ENCODE measurements at regions not wholly inside any gene's neighbourhood (a gene's known extent, or its start where the extent isn't known, plus 50 kb on each side); places are given as distances from the start of the nearest gene placed in this dataset.

GRCh38 chr2:81650048-81650971, 1345.8 kb upstream of the LRRTM1 start:
- no peaks in the 10 kb centered on the region for H3K27me3 ChIP-seq (ENCODE audit: control insufficient read depth in 1 of 2, insufficient read depth in 2 of 2, low read length in 2 of 2)
- no peak overlapping the region for H3K4me3 ChIP-seq (ENCODE audit: low read length in 2 of 2)
- no peak overlapping the region for H3K9ac ChIP-seq (ENCODE audit: low read length in 2 of 2)
- H3K36me3 ChIP-seq (ENCODE audit: control insufficient read depth in 2 of 2, insufficient read depth in 2 of 2, low read length in 2 of 2) = no peaks in the 10 kb centered on the region
- H3K27ac ChIP-seq (ENCODE audit: low read length) = no peak overlapping the region
- no peaks in the 10 kb centered on the region for H3K4me1 ChIP-seq (ENCODE audit: control insufficient read depth, insufficient read depth, low read length)
- H3K9me3 ChIP-seq (ENCODE audit: control insufficient read depth in 2 of 2, low read length in 2 of 2) = no peaks in the 10 kb centered on the region

- no peaks in the 10 kb centered on the region for H3K27me3 ChIP-seq (ENCODE audit: control insufficient read depth in 1 of 2, insufficient read depth in 2 of 2, low read length in 2 of 2)
- H3K9me3 ChIP-seq (ENCODE audit: control insufficient read depth in 2 of 2, low read length in 2 of 2) = no peaks in the 10 kb centered on the region
- no peak overlapping the region for H3K9ac ChIP-seq (ENCODE audit: low read length in 2 of 2)
- H3K27ac ChIP-seq (ENCODE audit: low read length) = no peak overlapping the region
- no peaks in the 10 kb centered on the region for H3K4me1 ChIP-seq (ENCODE audit: control insufficient read depth, insufficient read depth, low read length)
- no peaks in the 10 kb centered on the region for H3K36me3 ChIP-seq (ENCODE audit: control insufficient read depth in 2 of 2, insufficient read depth in 2 of 2, low read length in 2 of 2)
- H3K4me3 ChIP-seq (ENCODE audit: low read length in 2 of 2) = no peak overlapping the region
Measured at GRCh38 chr2:81648806-81649205, 1344.3 kb upstream of the LRRTM1 start.

GRCh38 chr2:81648370-81648769, 1343.8 kb upstream of the LRRTM1 start:
- H3K27me3 ChIP-seq (ENCODE audit: control insufficient read depth in 1 of 2, insufficient read depth in 2 of 2, low read length in 2 of 2) = no peaks in the 10 kb centered on the region
- H3K36me3 ChIP-seq (ENCODE audit: control insufficient read depth in 2 of 2, insufficient read depth in 2 of 2, low read length in 2 of 2) = no peaks in the 10 kb centered on the region
- no peaks in the 10 kb centered on the region for H3K9me3 ChIP-seq (ENCODE audit: control insufficient read depth in 2 of 2, low read length in 2 of 2)
- H3K4me1 ChIP-seq (ENCODE audit: control insufficient read depth, insufficient read depth, low read length) = no peaks in the 10 kb centered on the region
- no peak overlapping the region for H3K9ac ChIP-seq (ENCODE audit: low read length in 2 of 2)
- no peak overlapping the region for H3K4me3 ChIP-seq (ENCODE audit: low read length in 2 of 2)
- no peak overlapping the region for H3K27ac ChIP-seq (ENCODE audit: low read length)

GRCh38 chr2:81647715-81648230, 1343.2 kb upstream of the LRRTM1 start:
- H3K4me1 ChIP-seq (ENCODE audit: control insufficient read depth, insufficient read depth, low read length) = no peaks in the 10 kb centered on the region
- no peak overlapping the region for H3K4me3 ChIP-seq (ENCODE audit: low read length in 2 of 2)
- H3K36me3 ChIP-seq (ENCODE audit: control insufficient read depth in 2 of 2, insufficient read depth in 2 of 2, low read length in 2 of 2) = no peaks in the 10 kb centered on the region
- no peaks in the 10 kb centered on the region for H3K27me3 ChIP-seq (ENCODE audit: control insufficient read depth in 1 of 2, insufficient read depth in 2 of 2, low read length in 2 of 2)
- no peak overlapping the region for H3K27ac ChIP-seq (ENCODE audit: low read length)
- H3K9me3 ChIP-seq (ENCODE audit: control insufficient read depth in 2 of 2, low read length in 2 of 2) = no peaks in the 10 kb centered on the region
- no peak overlapping the region for H3K9ac ChIP-seq (ENCODE audit: low read length in 2 of 2)

GRCh38 chr2:81645745-81646301, 1341.3 kb upstream of the LRRTM1 start:
- Histone ChIP-seq H3K36me3 (ENCODE audit: control insufficient read depth in 2 of 2, insufficient read depth in 2 of 2, low read length in 2 of 2) (no peaks in the 10 kb centered on the region), H3K4me1 (ENCODE audit: control insufficient read depth, insufficient read depth, low read length) (no peaks in the 10 kb centered on the region), H3K4me3 (ENCODE audit: low read length in 2 of 2) (no peak overlapping the region), H3K9ac (ENCODE audit: low read length in 2 of 2) (no peak overlapping the region), H3K27ac (ENCODE audit: low read length) (no peak overlapping the region), H3K27me3 (ENCODE audit: control insufficient read depth in 1 of 2, insufficient read depth in 2 of 2, low read length in 2 of 2) (no peaks in the 10 kb centered on the region), H3K9me3 (ENCODE audit: control insufficient read depth in 2 of 2, low read length in 2 of 2) (no peaks in the 10 kb centered on the region)

- Histone ChIP-seq H3K36me3 (ENCODE audit: control insufficient read depth in 2 of 2, insufficient read depth in 2 of 2, low read length in 2 of 2) (no peaks in the 10 kb centered on the region), H3K4me3 (ENCODE audit: low read length in 2 of 2) (no peak overlapping the region), H3K9me3 (ENCODE audit: control insufficient read depth in 2 of 2, low read length in 2 of 2) (no peaks in the 10 kb centered on the region)
Measured at GRCh38 chr2:81644189-81644588, 1339.6 kb upstream of the LRRTM1 start.

GRCh38 chr2:81624825-81625224, 1320.3 kb upstream of the LRRTM1 start:
- H3K27ac ChIP-seq (ENCODE audit: low read length) = no peak overlapping the region
- no peaks in the 10 kb centered on the region for H3K27me3 ChIP-seq (ENCODE audit: control insufficient read depth in 1 of 2, insufficient read depth in 2 of 2, low read length in 2 of 2)
- no peak overlapping the region for H3K9ac ChIP-seq (ENCODE audit: low read length in 2 of 2)
- H3K9me3 ChIP-seq (ENCODE audit: control insufficient read depth in 2 of 2, low read length in 2 of 2) = no peaks in the 10 kb centered on the region
- no peaks in the 10 kb centered on the region for H3K4me1 ChIP-seq (ENCODE audit: control insufficient read depth, insufficient read depth, low read length)
- no peaks in the 10 kb centered on the region for H3K36me3 ChIP-seq (ENCODE audit: control insufficient read depth in 2 of 2, insufficient read depth in 2 of 2, low read length in 2 of 2)
- no peak overlapping the region for H3K4me3 ChIP-seq (ENCODE audit: low read length in 2 of 2)

More at GRCh38 chr2:81644189-81644588, 1339.6 kb upstream of the LRRTM1 start:
- no peak overlapping the region for H3K27ac ChIP-seq (ENCODE audit: low read length)
- H3K9ac ChIP-seq (ENCODE audit: low read length in 2 of 2) = no peak overlapping the region
- H3K27me3 ChIP-seq (ENCODE audit: control insufficient read depth in 1 of 2, insufficient read depth in 2 of 2, low read length in 2 of 2) = no peaks in the 10 kb centered on the region
- no peaks in the 10 kb centered on the region for H3K4me1 ChIP-seq (ENCODE audit: control insufficient read depth, insufficient read depth, low read length)

- Histone ChIP-seq H3K9ac (ENCODE audit: low read length in 2 of 2) (no peak overlapping the region), H3K27me3 (ENCODE audit: control insufficient read depth in 1 of 2, insufficient read depth in 2 of 2, low read length in 2 of 2) (no peaks in the 10 kb centered on the region), H3K9me3 (ENCODE audit: control insufficient read depth in 2 of 2, low read length in 2 of 2) (no peaks in the 10 kb centered on the region), H3K27ac (ENCODE audit: low read length) (no peak overlapping the region), H3K4me3 (ENCODE audit: low read length in 2 of 2) (no peak overlapping the region), H3K36me3 (ENCODE audit: control insufficient read depth in 2 of 2, insufficient read depth in 2 of 2, low read length in 2 of 2) (no peaks in the 10 kb centered on the region), H3K4me1 (ENCODE audit: control insufficient read depth, insufficient read depth, low read length) (no peaks in the 10 kb centered on the region)
Measured at GRCh38 chr2:81600088-81600487, 1295.5 kb upstream of the LRRTM1 start.

GRCh38 chr2:81598453-81598852, 1293.9 kb upstream of the LRRTM1 start:
- Histone ChIP-seq H3K4me1 (ENCODE audit: control insufficient read depth, insufficient read depth, low read length) (no peaks in the 10 kb centered on the region), H3K4me3 (ENCODE audit: low read length in 2 of 2) (no peak overlapping the region), H3K27ac (ENCODE audit: low read length) (no peak overlapping the region), H3K9me3 (ENCODE audit: control insufficient read depth in 2 of 2, low read length in 2 of 2) (no peaks in the 10 kb centered on the region), H3K27me3 (ENCODE audit: control insufficient read depth in 1 of 2, insufficient read depth in 2 of 2, low read length in 2 of 2) (no peaks in the 10 kb centered on the region), H3K36me3 (ENCODE audit: control insufficient read depth in 2 of 2, insufficient read depth in 2 of 2, low read length in 2 of 2) (no peaks in the 10 kb centered on the region), H3K9ac (ENCODE audit: low read length in 2 of 2) (no peak overlapping the region)

GRCh38 chr2:81589406-81589805, 1284.9 kb upstream of the LRRTM1 start:
- Histone ChIP-seq H3K27me3 (ENCODE audit: control insufficient read depth in 1 of 2, insufficient read depth in 2 of 2, low read length in 2 of 2) (no peaks in the 10 kb centered on the region), H3K4me1 (ENCODE audit: control insufficient read depth, insufficient read depth, low read length) (no peaks in the 10 kb centered on the region), H3K9me3 (ENCODE audit: control insufficient read depth in 2 of 2, low read length in 2 of 2) (no peaks in the 10 kb centered on the region), H3K4me3 (ENCODE audit: low read length in 2 of 2) (no peak overlapping the region), H3K27ac (ENCODE audit: low read length) (no peak overlapping the region), H3K9ac (ENCODE audit: low read length in 2 of 2) (no peak overlapping the region), H3K36me3 (ENCODE audit: control insufficient read depth in 2 of 2, insufficient read depth in 2 of 2, low read length in 2 of 2) (no peaks in the 10 kb centered on the region)

Measured in stomach smooth muscle (tissue), 2 donors.